Neuronal stem cell (in vitro differentiated cells): ENCODE measurements at regions not wholly inside any gene's neighbourhood (a gene's known extent, or its start where the extent isn't known, plus 50 kb on each side); places are given as distances from the start of the nearest gene placed in this dataset.
"Not testable (repeated sequence)": the region's sequence is repeated elsewhere in the genome, so short reads cannot be mapped to it uniquely, and the experiment has no call there.

Source experiments
- DNase-seq: peaks from one replicate; pipeline ENCODE4 v3.0.0-alpha.2; 2013; ENCODE audit warnings: low spot score
- H2AFZ ChIP-seq: one replicate; pipeline ENCODE4 v1.6.1; 2013; ENCODE audit warnings: mild to moderate bottlenecking, low read length, inconsistent platforms
- H2AK5ac ChIP-seq: 2 replicates; pipeline ENCODE4 v1.6.1; 2013; ENCODE audit warnings: low read depth, mild to moderate bottlenecking, inconsistent platforms, low read length, moderate library complexity, mixed read lengths
- H2BK120ac ChIP-seq: 2 replicates; pipeline ENCODE4 v1.6.1; 2013; ENCODE audit warnings: low read depth, mild to moderate bottlenecking, inconsistent platforms, low read length, moderate library complexity, mixed read lengths
- H2BK12ac ChIP-seq: one replicate; pipeline ENCODE4 v1.6.1; 2013; ENCODE audit warnings: low read length, inconsistent platforms
- H2BK15ac ChIP-seq: 2 replicates; pipeline ENCODE4 v1.6.1; 2013; ENCODE audit warnings: mild to moderate bottlenecking, low read length, inconsistent platforms, mixed read lengths
- H2BK5ac ChIP-seq: one replicate; pipeline ENCODE4 v1.6.1; 2013; ENCODE audit warnings: inconsistent platforms, mild to moderate bottlenecking, low read length, moderate library complexity
- H3K14ac ChIP-seq: one replicate; pipeline ENCODE4 v1.6.1; 2013; ENCODE audit warnings: low read length, inconsistent platforms
- H3K18ac ChIP-seq: 2 replicates; pipeline ENCODE4 v1.6.1; 2013; ENCODE audit warnings: low read length, inconsistent platforms
- H3K23ac ChIP-seq: 2 replicates; pipeline ENCODE4 v1.6.1; 2013; ENCODE audit warnings: low read depth, mild to moderate bottlenecking, mixed read lengths, low read length, inconsistent platforms; ENCODE audit not compliant: poor library complexity
- H3K27ac ChIP-seq: replicated peaks from 3 replicates; pipeline ENCODE4 v1.5.1; 2013; ENCODE audit warnings: low read length, inconsistent platforms
- H3K27me3 ChIP-seq, 3 experiments: 2 replicates each; pipeline ENCODE4 v1.6.1; 2013; ENCODE audit warnings: low read length in 3 of 3, mild to moderate bottlenecking in 2 of 3, inconsistent platforms in 1 of 3, low read depth in 1 of 3, mixed read lengths in 1 of 3, moderate library complexity in 1 of 3; ENCODE audit not compliant: control insufficient read depth in 3 of 3, insufficient read depth in 3 of 3
- H3K36me3 ChIP-seq, 2 donors: replicated peaks in 1 of 2; 2 replicates each; pipeline ENCODE4 v1.6.1; 2013; ENCODE audit warnings: low read length in 2 of 2; ENCODE audit not compliant: control insufficient read depth in 2 of 2, insufficient read depth in 2 of 2
- H3K4ac ChIP-seq: 2 replicates; pipeline ENCODE4 v1.6.1; 2013; ENCODE audit warnings: inconsistent platforms, mild to moderate bottlenecking, low read length, moderate library complexity
- H3K4me1 ChIP-seq, 2 donors: 1 replicate in 1 of 2; 2 replicates in 1 of 2; pipeline ENCODE4 v1.6.1; 2013; ENCODE audit warnings: low read length in 2 of 2, low read depth in 1 of 2; ENCODE audit not compliant: control insufficient read depth in 2 of 2, insufficient read depth in 1 of 2
- H3K4me2 ChIP-seq: one replicate; pipeline ENCODE4 v1.6.1; 2013; ENCODE audit warnings: mild to moderate bottlenecking, low read length, inconsistent platforms; ENCODE audit not compliant: insufficient read depth, poor library complexity, severe bottlenecking
- H3K4me3 ChIP-seq, 2 donors: 2 replicates each; pipeline ENCODE4 v1.5.1; 2013; ENCODE audit warnings: low read length in 2 of 2, mild to moderate bottlenecking in 2 of 2, inconsistent platforms in 1 of 2, moderate library complexity in 1 of 2
- H3K79me1 ChIP-seq: one replicate; pipeline ENCODE4 v1.6.1; 2013; ENCODE audit warnings: low read depth, mild to moderate bottlenecking, inconsistent platforms, low read length, moderate library complexity
- H3K9ac ChIP-seq: one replicate; pipeline ENCODE4 v1.6.1; 2013; ENCODE audit warnings: mild to moderate bottlenecking, low read depth, low read length, inconsistent platforms; ENCODE audit not compliant: poor library complexity
- H3K9me3 ChIP-seq, 2 donors: replicated peaks in 1 of 2; 2 replicates each; pipeline versions ENCODE3 to v1.6.1; 2013; ENCODE audit warnings: low read length in 2 of 2, mild to moderate bottlenecking in 2 of 2, inconsistent platforms in 1 of 2, low read depth in 1 of 2, mixed read lengths in 1 of 2, moderate library complexity in 1 of 2; ENCODE audit not compliant: control insufficient read depth in 2 of 2, insufficient read depth in 1 of 2
- H4K8ac ChIP-seq: one replicate; pipeline ENCODE4 v1.6.1; 2013; ENCODE audit warnings: low read depth, mild to moderate bottlenecking, inconsistent platforms, low read length, moderate library complexity
- H4K91ac ChIP-seq: one replicate; pipeline ENCODE4 v1.6.1; 2013; ENCODE audit warnings: low read length, low read depth, mild to moderate bottlenecking, inconsistent platforms; ENCODE audit not compliant: poor library complexity
- WGBS, 2 donors: extraction: QIAGEN DNeasy Blood & Tissue Kit; methylation state at CpG; one replicate each; pipeline ENCODE4 v1.1.7; 2013; ENCODE audit warnings: missing lambda C conversion rate in 2 of 2, mixed read lengths in 1 of 2; ENCODE audit not compliant: insufficient read length in 2 of 2, insufficient replicate concordance in 1 of 2; ENCODE audit errors: extremely low coverage in 2 of 2; 5-methylcytosine and 5-hydroxymethylcytosine counted together

- H2BK5ac ChIP-seq, H2AK5ac ChIP-seq, H3K4ac ChIP-seq, H2BK120ac ChIP-seq, H3K4me1 ChIP-seq, H2BK15ac ChIP-seq, H4K91ac ChIP-seq, H3K9ac ChIP-seq, H3K4me2 ChIP-seq, H4K8ac ChIP-seq, H2BK12ac ChIP-seq, H3K18ac ChIP-seq, H2AFZ ChIP-seq, H3K23ac ChIP-seq, H3K36me3 ChIP-seq, H3K27ac ChIP-seq, H3K14ac ChIP-seq, H3K9me3 ChIP-seq, H3K27me3 ChIP-seq, H3K79me1 ChIP-seq, DNase-seq, H3K4me3 ChIP-seq: not testable (repeated sequence)
- no CpG with 5 or more reads among the region's 5 CpGs for WGBS, 2 donors
These were observed 142.5 kb downstream of the OTOL1 start for GRCh38 chr3:161639095-161639494.

- H3K27ac ChIP-seq = no peak overlapping the region
These were observed 143.6 kb downstream of the OTOL1 start for GRCh38 chr3:161640181-161640580.

DNA sequence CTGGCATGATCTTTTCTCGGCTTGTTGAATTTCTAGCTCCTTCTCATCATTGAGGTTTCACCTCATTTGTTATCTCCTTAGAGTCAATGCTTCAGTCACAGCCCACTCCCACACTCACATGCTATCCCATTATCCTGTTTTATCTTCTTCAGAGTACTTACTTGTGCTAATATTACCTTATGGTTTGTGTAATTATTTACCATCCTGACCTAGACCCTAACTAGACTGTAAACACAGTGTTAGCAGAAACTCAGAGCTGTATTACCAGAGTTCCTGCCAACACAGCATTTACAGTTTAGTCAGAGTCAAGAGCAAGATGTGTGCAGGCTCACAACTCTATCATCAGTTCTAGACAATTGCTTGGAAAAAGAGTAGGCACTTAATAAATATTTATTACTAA is 144.7 kb downstream of the OTOL1 start:
- Histone ChIP-seq H3K4ac (no peak overlapping the region), H3K79me1 (no peaks in the 10 kb centered on the region), H3K36me3 (no peaks in the 10 kb centered on the region), H3K4me2 (no peak overlapping the region), H4K8ac (no peak overlapping the region), H2BK5ac (no peak overlapping the region), H3K18ac (no peak overlapping the region), H3K4me3 (no peak overlapping the region), H3K4me1 (no peaks in the 10 kb centered on the region), H3K14ac (no peak overlapping the region), H3K9ac (no peak overlapping the region), H3K27me3 (no peaks in the 10 kb centered on the region), H2BK15ac (no peak overlapping the region), H3K27ac (no peak overlapping the region), H2BK12ac (no peak overlapping the region), H2BK120ac (no peak overlapping the region), H4K91ac (no peak overlapping the region), H3K23ac (no peak overlapping the region), H2AFZ (no peak overlapping the region), H2AK5ac (no peak overlapping the region), H3K9me3 (no peaks in the 10 kb centered on the region)
- no peak for DNase-seq
- no CpG with 5 or more reads among the region's 1 CpG for WGBS, 2 donors

More at GRCh38 chr3:161640181-161640580, 143.6 kb downstream of the OTOL1 start:
- WGBS, 2 donors = no CpG with 5 or more reads among the region's 1 CpG
- no peak overlapping the region for H2BK15ac ChIP-seq
- H2BK5ac ChIP-seq = no peak overlapping the region
- H3K27me3 ChIP-seq = no peaks in the 10 kb centered on the region
- DNase-seq = no peak
- H2AK5ac ChIP-seq = no peak overlapping the region
- H4K8ac ChIP-seq = no peak overlapping the region
- no peak overlapping the region for H3K4ac ChIP-seq
- no peaks in the 10 kb centered on the region for H3K79me1 ChIP-seq
- no peaks in the 10 kb centered on the region for H3K4me1 ChIP-seq
- no peak overlapping the region for H3K23ac ChIP-seq
- no peaks in the 10 kb centered on the region for H3K36me3 ChIP-seq
- no peak overlapping the region for H2BK120ac ChIP-seq
- H2BK12ac ChIP-seq = no peak overlapping the region
- H3K9ac ChIP-seq = no peak overlapping the region
- H3K14ac ChIP-seq = no peak overlapping the region
- H3K18ac ChIP-seq = no peak overlapping the region
- no peak overlapping the region for H3K4me3 ChIP-seq
- H3K9me3 ChIP-seq = no peaks in the 10 kb centered on the region
- H2AFZ ChIP-seq = no peak overlapping the region
- no peak overlapping the region for H4K91ac ChIP-seq
- no peak overlapping the region for H3K4me2 ChIP-seq

DNA sequence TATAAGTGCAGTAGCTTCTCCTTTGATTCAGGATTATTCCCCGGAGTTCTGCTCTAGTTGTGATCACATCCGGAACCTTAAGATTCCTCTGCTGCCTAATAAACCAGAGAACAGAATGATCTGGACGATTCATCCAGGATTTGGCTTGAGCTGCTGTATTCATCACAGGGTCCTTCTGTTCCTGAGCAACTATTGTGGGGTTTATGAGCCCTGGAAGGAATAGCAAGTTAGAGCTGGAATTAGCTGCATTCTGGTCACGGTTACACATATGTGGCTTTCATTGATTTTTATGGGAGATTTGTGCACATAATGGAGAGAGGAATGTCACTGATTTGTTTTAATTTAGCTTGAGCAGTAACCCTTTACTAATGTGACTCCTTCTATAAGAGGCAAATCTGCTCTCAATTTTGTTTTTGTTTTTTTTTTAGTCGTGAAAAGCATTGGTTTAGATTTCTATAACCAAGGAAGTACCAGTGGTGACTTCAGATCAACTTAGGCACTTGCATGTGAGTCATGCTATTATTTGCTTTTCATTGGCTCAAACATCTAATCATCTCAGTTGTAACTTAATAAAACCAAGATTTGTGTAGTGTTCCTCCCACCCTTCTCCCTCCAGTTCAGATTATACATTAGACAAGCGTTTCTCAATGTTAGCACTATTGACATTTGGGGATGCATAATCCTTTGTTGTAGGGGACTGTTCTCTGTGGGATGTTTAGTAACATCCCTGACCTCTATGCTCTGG is 148.5 kb downstream of the OTOL1 start:
- Histone ChIP-seq H3K27ac (no peak overlapping the region), H2BK5ac (no peak overlapping the region), H3K23ac (no peak overlapping the region), H3K79me1 (no peaks in the 10 kb centered on the region), H3K18ac (no peak overlapping the region), H2BK12ac (no peak overlapping the region), H3K9me3 (no peaks in the 10 kb centered on the region), H2BK15ac (no peak overlapping the region), H3K36me3 (no peaks in the 10 kb centered on the region), H3K4me2 (no peak overlapping the region), H2BK120ac (no peak overlapping the region), H3K9ac (no peak overlapping the region), H3K4me1 (no peaks in the 10 kb centered on the region), H3K4ac (no peak overlapping the region), H4K8ac (no peak overlapping the region), H2AFZ (peak overlapping the region; percentile 4), H2AK5ac (no peak overlapping the region), H3K27me3 (no peaks in the 10 kb centered on the region), H3K14ac (no peak overlapping the region), H4K91ac (no peak overlapping the region), H3K4me3 (no peak overlapping the region)
- DNase-seq = no peak
- WGBS, 2 donors = no CpG with 5 or more reads among the region's 6 CpGs
